SK-N-MC (cell line): ENCODE measurements at regions not wholly inside any gene's neighbourhood (a gene's known extent, or its start where the extent isn't known, plus 50 kb on each side); places are given as distances from the start of the nearest gene placed in this dataset.

Source experiments
- EZH2 ChIP-seq: fragments of 200-600 bp; sonication (generic); IDR thresholded peaks from one replicate; pipeline ENCODE4 v1.6.1; 2017; ENCODE audit warnings: antibody characterized with exemption
- FOXP2 ChIP-seq: optimal IDR thresholded peaks from 2 replicates; pipeline ENCODE3; 2011; ENCODE audit warnings: mild to moderate bottlenecking, moderate library complexity; ENCODE audit not compliant: insufficient read depth; ENCODE audit errors: extremely low read length, control extremely low read depth
- POLR2AphosphoS5 ChIP-seq: IDR thresholded peaks from 2 replicates; pipeline ENCODE4 v1.6.1; 2012; ENCODE audit warnings: mild to moderate bottlenecking, low read depth, low read length, borderline replicate concordance

- TF ChIP-seq POLR2AphosphoS5 (no peak), EZH2 (no peak), FOXP2 (no peak)
Measured at GRCh38 chr3:63061449-63061848, 186.2 kb upstream of the CADPS start.
